NCI-H510A treated with DMSO at 0.1 percent for 48 hours (cell line): ENCODE measurements at regions not wholly inside any gene's neighbourhood (a gene's known extent, or its start where the extent isn't known, plus 50 kb on each side); places are given as distances from the start of the nearest gene placed in this dataset.
"Not testable (repeated sequence)": the region's sequence is repeated elsewhere in the genome, so short reads cannot be mapped to it uniquely, and the experiment has no call there.

Experiments
- DNase-seq: peaks from one replicate; lab custom pipeline; 2025; lab: John Stamatoyannopoulos, UW

DNA sequence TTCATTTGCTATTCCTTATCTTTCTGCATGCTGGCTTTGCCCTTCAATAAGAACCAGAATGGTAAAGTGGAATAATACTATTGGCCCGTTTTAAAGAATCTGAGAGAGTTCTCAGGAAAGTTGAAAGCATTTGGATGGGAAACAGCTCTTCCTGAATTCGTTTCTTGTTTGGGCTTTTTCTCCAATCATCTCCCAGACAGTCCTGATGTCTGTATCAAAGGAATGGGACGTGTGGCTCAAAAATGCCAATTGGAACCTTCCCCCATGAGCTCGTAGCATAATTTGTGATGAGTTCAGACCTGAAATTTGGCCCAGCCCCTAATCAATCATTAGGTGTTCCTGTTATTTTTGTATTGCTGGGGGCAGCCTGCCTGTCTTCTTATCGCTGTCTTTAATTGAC lies 75.8 kb upstream of the BACH2 start:
- DNase-seq, result no peak

DNA sequence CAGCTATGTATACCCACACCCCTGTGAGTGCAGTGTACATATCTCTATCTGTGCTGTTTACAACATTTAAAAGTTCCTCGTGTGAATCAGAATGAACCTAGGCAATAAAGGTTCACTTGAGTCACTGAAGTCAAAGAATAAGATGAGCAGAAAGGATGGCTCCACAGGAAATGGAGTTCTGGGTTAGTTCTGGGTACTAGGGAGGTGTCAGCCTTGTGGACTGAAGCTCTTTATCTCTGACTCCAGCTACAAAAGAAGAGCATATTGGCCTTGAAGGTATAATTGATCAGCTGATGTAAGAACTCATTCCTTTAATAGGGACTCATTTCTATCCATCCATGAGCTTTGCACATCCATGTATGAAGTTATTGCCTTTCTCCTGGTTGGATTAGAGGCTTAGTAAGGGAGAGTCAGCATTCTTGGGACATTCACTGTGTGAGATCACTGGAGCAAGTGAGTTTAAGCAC lies 73.9 kb upstream of the BACH2 start:
- no peak for DNase-seq

DNA sequence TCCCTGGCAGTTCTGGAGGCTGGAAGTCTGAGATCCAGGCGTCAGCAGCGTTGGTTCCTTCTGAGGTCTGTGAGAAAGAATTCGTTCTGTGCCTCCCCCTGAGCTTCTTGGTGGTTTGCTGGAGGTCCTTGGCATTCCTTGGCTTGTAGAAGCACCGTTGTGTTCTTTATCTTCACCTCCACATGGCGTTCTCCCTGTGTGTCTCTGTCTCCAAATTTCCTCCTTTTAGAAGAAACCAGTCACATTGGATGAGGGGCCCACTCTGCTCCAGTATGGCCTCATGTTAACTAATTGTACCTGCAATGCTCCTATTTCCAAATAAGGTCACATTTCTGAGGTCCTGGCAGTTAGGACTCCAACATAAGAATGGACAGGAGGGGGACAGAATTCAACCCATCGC lies 73.0 kb upstream of the BACH2 start:
- DNase-seq, result no peak

- no peak for DNase-seq
Observed at GRCh38 chr6:90369024-90369519, 72.4 kb upstream of the BACH2 start.

DNA sequence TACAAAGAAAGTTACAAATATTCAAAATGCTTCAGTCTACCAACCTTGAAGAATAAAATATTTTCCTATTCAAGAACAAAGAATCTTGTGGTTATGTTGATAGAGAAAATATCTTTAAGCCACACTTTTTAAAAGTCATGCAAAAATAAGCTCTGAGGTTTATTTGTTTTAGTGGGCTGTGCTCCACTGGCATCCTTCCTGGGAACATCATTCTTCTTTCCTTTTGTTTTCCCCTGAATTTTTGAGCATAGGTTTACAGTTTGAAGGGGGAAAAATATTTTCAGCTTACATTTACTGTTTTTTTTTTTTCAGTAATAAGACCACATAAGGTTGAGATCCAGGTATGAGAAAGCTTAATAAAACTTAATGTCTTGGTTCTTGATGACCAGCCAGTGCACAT lies 72.0 kb upstream of the BACH2 start:
- DNase-seq, result no peak

- DNase-seq, result no peak
Observed at GRCh38 chr6:90368001-90368400, 71.4 kb upstream of the BACH2 start.

GRCh38 chr6:90365565-90366219 lies 69.0 kb upstream of the BACH2 start:
- no peak for DNase-seq

- no peak for DNase-seq
Observed at GRCh38 chr6:90365002-90365401, 68.4 kb upstream of the BACH2 start.

DNA sequence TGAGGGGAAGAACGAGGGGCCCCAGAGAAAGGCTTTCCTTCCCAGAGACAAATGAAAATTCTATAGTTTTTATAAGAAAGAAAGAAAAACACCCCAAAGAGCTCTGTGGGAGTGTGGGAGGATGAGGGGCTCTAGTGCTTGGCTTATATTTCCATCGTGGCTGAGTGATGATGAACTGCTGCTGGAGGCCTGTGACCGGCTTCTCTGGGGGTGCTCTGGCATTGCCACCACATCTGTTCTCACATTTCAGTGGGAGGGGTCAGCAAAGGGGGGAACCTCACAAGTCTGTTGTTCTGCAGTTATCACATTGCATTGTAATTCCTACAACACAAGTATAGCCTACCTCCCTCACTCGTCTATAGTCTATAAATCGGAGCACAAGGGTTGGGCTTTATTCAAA lies 67.6 kb upstream of the BACH2 start:
- DNase-seq, result no peak

- no peak for DNase-seq
Observed at GRCh38 chr6:90362318-90362717, 65.7 kb upstream of the BACH2 start.

DNA sequence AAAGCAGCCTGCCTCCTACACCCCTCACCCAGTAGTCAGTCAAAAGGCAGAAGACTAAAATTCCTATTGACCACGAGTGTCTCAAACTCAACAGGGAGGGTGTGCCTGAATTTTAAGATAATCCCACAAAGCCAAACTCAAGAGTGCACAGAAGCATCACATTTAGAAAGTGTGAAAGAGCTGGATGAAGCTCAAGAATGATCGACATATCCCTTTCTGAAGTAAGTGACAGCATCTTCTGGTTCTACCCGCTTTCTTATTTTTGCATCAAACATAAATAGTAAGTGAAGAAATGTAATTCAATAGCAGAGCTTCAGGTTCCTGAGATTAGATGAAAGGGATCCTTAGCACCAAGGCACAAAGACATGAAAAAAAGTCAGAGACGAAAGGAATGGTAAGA lies 64.5 kb upstream of the BACH2 start:
- DNase-seq, result no peak

GRCh38 chr6:90358036-90358770 lies 61.6 kb upstream of the BACH2 start:
- not testable (repeated sequence) for DNase-seq

GRCh38 chr6:90356012-90356421 lies 59.4 kb upstream of the BACH2 start:
- no peak for DNase-seq

DNA sequence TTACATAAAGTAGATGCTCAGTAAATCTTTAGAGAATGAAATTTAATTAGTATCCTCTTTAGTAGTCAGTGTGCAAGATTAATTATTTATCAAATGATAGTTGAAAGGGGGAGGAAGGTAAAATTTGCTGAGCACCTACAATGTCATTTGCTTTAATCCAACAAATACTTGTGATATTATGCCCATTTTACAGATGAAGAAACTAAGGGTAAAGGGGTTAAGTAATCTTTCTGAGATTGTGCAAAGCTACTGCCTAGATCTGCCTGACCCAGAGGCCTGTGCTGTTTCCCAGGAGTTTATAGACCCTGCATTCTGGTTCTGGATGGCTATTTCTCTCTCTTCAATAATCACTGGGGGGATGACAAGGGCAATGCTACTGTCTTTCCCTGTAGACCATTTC lies 58.3 kb upstream of the BACH2 start:
- no peak for DNase-seq

DNA sequence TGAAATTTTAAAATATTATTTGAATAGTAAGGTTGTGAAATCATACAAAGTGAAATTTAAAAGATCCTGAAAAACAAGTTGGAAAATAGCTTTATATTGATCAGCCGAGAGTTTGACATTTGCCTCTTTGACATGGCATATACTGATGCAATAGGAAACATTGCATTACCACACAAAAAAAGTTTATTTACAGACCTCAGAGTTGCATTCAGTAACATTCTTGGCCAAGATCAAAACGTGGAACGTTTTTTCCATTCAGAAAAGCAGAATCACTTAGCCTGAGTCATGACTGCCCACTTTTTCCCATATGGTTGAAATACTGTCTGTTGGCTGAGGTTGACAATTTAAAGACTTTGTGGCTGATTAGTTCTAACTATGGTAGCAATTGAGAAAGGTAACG lies 55.1 kb upstream of the BACH2 start:
- DNase-seq, result no peak

DNA sequence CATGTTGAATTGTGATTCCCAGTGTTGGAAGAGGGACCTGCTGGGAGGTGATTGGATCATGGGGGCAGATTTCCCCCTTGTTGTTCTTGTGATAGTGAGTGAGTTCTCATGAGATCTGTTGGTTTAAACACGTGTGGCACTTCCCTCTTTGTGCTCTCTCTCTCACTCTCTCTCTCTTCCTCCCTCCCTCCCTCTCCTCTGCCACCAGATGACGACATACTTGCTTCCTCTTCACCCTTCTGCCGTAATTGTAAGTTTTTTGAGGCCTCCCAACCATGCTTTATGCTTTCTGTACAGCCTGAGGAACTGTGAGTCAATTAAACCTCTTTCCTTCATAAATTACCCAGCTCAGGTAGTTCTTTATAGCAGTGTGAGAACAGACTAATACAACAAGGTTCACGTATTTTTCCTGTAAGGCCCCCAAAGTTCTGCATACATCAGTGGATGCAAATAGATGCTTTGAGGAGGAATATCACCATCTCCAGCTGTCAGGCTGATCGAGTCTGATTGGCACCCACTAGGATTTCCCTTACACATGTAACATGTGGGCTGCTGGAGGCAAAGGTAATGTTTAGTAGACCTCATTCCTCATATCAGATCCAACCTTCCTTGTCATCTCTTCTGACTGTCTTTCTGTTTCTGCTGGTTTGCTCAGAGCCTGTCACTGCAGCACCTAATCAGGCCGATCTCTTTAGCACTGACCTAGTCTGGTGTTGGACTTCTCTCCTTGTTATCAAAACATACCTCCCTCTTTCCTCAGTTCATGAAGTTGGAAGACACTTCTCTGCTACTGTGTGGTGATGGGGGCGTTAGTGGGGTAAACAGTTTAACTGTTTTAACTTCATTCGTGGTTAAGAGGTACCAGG lies 54.3 kb upstream of the BACH2 start:
- DNase-seq, result no peak

DNA sequence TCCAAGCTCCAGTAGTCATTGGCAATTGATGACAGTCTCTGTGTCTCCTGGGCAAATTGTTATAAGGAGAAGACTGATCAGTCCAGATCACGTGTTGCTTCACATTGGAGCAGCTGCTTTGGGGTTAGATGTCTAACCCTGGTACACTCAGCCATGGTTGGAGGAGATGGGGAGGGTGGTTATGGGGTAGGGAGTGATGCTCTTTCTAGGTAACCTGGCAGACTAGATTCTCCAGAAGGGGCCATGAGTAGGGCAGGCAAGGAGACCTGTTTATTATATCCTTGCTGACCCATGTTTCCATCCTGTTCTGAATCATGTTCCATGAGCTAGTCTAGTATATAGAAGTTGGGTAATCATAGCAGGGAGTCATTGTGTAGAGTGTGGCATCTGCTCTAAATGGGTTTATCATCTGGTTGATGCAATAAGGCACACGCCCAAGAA lies 50.8 kb upstream of the BACH2 start:
- no peak for DNase-seq

- no peak for DNase-seq
Observed at GRCh38 chr6:90346729-90347128, 50.1 kb upstream of the BACH2 start.
